Karpas-422 (cell line): ENCODE measurements at regions not wholly inside any gene's neighbourhood (a gene's known extent, or its start where the extent isn't known, plus 50 kb on each side); places are given as distances from the start of the nearest gene placed in this dataset.

Experiments
- DNase-seq: peaks from one replicate; pipeline ENCODE4 v3.0.0-alpha.2; 2015
- H2AFZ ChIP-seq: fragments of 200-600 bp; sonication (generic); 2 replicates; pipeline ENCODE4 v1.6.1; 2014; ENCODE audit warnings: antibody characterized with exemption, low read length, mixed read lengths
- H3K27ac ChIP-seq: fragments of 200-600 bp; sonication (generic); 2 replicates; pipeline ENCODE4 v1.5.1; 2014; ENCODE audit warnings: mild to moderate bottlenecking, low read length, moderate library complexity
- H3K27me3 ChIP-seq: fragments of 200-600 bp; sonication (generic); 2 replicates; pipeline ENCODE4 v1.6.1; 2014; ENCODE audit warnings: low read length, mixed read lengths
- H3K36me3 ChIP-seq: fragments of 200-600 bp; sonication (generic); 2 replicates; pipeline ENCODE4 v1.6.1; 2014; ENCODE audit warnings: low read length, mixed read lengths; ENCODE audit not compliant: insufficient read depth
- H3K4me1 ChIP-seq: fragments of 200-600 bp; sonication (generic); 2 replicates; pipeline ENCODE4 v1.6.1; 2014; ENCODE audit warnings: mild to moderate bottlenecking, low read length, mixed read lengths
- H3K4me2 ChIP-seq: fragments of 200-600 bp; sonication (generic); 2 replicates; pipeline ENCODE4 v1.6.1; 2014; ENCODE audit warnings: low read length, low read depth, mild to moderate bottlenecking; ENCODE audit not compliant: poor library complexity, severe bottlenecking
- H3K4me3 ChIP-seq: fragments of 200-600 bp; sonication (generic); 2 replicates; pipeline ENCODE4 v1.5.1; 2014; ENCODE audit warnings: mild to moderate bottlenecking, antibody characterized with exemption, low read length, mixed read lengths
- H3K79me2 ChIP-seq: fragments of 200-600 bp; sonication (generic); 2 replicates; pipeline ENCODE4 v1.6.1; 2014; ENCODE audit warnings: mild to moderate bottlenecking, low read length, mixed read lengths
- H3K9ac ChIP-seq: fragments of 200-600 bp; sonication (generic); 2 replicates; pipeline ENCODE4 v1.6.0; 2014; ENCODE audit warnings: low read length
- H3K9me2 ChIP-seq: fragments of 200-600 bp; sonication (generic), shearing (Covaris generic); replicated peaks from 2 replicates; pipeline ENCODE4 v1.6.0; 2014; ENCODE audit warnings: mild to moderate bottlenecking, low read length, moderate library complexity; ENCODE audit not compliant: insufficient read depth
- H3K9me3 ChIP-seq: fragments of 300-700, 200-600 bp; sonication (generic); 2 replicates; pipeline ENCODE4 v1.6.1; 2014; ENCODE audit warnings: low read length, mixed read lengths
- H4K20me1 ChIP-seq: fragments of 200-600 bp; sonication (generic); 2 replicates; pipeline ENCODE4 v1.6.1; 2014; ENCODE audit warnings: mild to moderate bottlenecking, antibody characterized with exemption, low read length, low read depth; ENCODE audit not compliant: insufficient read depth

DNA sequence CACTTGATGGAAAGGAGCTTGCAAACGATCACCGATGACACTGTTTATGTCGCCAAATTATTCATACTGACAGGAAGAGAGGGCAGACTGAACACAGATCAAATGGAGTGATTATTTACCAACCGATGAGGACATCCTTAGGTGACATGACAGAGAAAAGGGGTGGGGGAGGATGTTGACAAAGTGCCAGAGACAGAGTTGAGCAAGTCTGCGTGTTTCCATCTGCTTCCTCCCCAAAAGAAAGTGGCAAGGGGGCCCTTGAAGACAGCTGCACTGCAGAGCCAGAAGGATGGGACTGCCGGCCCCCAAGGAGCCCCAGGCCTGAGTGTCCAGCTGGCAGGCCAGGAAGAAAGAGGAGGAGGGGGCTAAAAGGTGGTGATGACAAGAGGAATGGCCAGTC, 191.0 kb upstream of the RPL38 start:
- H3K27me3 ChIP-seq: no peaks in the 10 kb centered on the region
- H4K20me1 ChIP-seq: no peaks in the 10 kb centered on the region
- H3K27ac ChIP-seq: no peak overlapping the region
- H3K4me1 ChIP-seq: no peaks in the 10 kb centered on the region
- no peak for DNase-seq
- no peaks in the 10 kb centered on the region for H3K36me3 ChIP-seq
- no peak overlapping the region for H3K4me2 ChIP-seq
- no peaks in the 10 kb centered on the region for H3K9me2 ChIP-seq
- H3K9me3 ChIP-seq: no peaks in the 10 kb centered on the region
- H3K4me3 ChIP-seq: no peak overlapping the region
- H3K79me2 ChIP-seq: no peaks in the 10 kb centered on the region
- H3K9ac ChIP-seq: no peak overlapping the region
- no peak overlapping the region for H2AFZ ChIP-seq

DNA sequence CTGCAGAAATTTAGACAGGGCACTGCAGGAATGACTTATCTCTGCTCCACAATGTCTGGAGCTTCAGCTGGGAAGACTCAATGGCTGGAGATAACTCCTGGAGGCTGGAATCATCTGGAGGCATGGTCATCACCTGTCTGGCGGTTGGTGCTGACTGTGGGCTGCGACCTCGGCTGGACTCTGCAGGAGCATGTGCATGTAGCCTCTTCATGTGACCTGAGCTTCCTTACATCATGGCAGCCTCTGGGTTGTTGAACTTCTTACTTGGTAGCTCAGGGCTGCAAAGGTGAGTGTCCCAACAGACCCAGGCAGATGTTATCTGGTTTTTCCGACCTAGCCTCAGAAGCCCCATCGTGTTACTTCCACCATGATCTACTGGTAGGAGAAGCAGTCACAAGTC, 188.2 kb upstream of the RPL38 start:
- Histone ChIP-seq H3K27ac (no peak overlapping the region), H4K20me1 (no peaks in the 10 kb centered on the region), H3K4me3 (no peak overlapping the region), H3K27me3 (no peaks in the 10 kb centered on the region), H2AFZ (no peak overlapping the region), H3K9me3 (no peaks in the 10 kb centered on the region), H3K9ac (no peak overlapping the region), H3K79me2 (no peaks in the 10 kb centered on the region), H3K4me2 (no peak overlapping the region), H3K9me2 (no peaks in the 10 kb centered on the region), H3K4me1 (no peaks in the 10 kb centered on the region), H3K36me3 (no peaks in the 10 kb centered on the region)
- no peak for DNase-seq

DNA sequence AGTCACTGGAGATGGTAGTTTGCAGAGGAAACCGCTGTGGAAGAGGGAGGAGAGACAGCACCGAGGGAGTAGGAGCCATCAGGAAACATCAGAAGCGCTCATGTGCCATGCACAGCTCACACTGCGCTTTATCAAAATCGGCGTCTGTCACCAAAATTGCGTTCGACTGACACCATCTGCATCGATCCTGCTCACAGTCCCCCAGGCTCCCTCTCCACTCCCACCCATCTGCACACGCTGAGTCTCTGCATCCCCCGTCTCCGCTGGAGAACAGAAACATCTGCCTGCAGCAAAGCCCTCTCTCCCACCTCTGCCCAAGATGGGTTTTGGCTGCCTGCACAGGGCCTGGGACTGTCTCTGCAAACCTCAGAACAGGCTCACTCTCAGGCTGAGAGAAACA, 187.5 kb upstream of the RPL38 start:
- no peak for DNase-seq
- Histone ChIP-seq H3K27ac (no peak overlapping the region), H4K20me1 (no peaks in the 10 kb centered on the region), H3K4me3 (no peak overlapping the region), H3K4me1 (no peaks in the 10 kb centered on the region), H3K4me2 (no peak overlapping the region), H3K9ac (no peak overlapping the region), H3K27me3 (no peaks in the 10 kb centered on the region), H3K36me3 (no peaks in the 10 kb centered on the region), H3K79me2 (no peaks in the 10 kb centered on the region), H3K9me2 (no peaks in the 10 kb centered on the region), H2AFZ (no peak overlapping the region), H3K9me3 (no peaks in the 10 kb centered on the region)

DNA sequence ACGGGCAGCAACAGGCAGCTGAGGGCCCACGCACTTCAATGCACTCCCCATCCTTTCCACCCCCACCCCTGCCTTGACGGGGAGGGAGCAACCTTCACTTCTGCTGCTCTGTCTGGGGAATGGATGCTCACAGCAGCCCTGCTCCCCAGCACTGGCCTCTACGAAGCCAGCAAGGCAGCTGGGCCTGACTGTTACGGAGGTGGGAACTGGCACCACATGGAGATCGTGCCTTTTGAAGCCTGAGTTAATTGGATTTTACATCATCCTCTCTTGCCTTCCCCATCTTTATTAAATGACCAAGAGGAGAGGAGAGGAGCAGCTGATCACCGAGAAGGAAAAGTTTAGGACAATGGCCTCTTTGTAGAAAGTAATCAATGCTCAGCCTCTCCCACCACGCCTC, 187.0 kb upstream of the RPL38 start:
- Histone ChIP-seq H3K4me1 (no peaks in the 10 kb centered on the region), H2AFZ (no peak overlapping the region), H3K4me2 (no peak overlapping the region), H3K36me3 (no peaks in the 10 kb centered on the region), H3K79me2 (no peaks in the 10 kb centered on the region), H3K9ac (no peak overlapping the region), H3K9me3 (no peaks in the 10 kb centered on the region), H3K9me2 (no peaks in the 10 kb centered on the region), H3K27me3 (no peaks in the 10 kb centered on the region), H3K4me3 (no peak overlapping the region), H4K20me1 (no peaks in the 10 kb centered on the region), H3K27ac (no peak overlapping the region)
- DNase-seq: no peak

DNA sequence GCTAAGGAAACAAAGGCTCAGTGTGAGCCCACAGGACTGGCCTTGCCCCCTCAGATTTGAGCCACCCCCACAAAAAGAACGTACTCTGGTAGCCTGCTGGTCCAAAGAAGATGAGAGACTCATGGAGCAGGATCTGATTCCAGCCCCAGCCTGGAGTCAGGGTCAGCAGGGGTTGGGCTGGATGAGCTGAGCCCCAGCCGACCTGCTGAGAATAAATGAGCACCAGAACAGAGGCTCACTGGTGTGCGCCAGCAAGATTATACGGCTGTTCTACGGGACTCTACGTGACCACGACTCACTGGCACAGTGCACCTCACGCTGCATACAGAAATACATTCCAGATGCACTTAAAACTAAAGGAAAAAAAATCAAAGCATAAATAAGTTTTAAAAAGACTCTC, 186.0 kb upstream of the RPL38 start:
- DNase-seq: no peak
- no peaks in the 10 kb centered on the region for H3K9me3 ChIP-seq
- H3K4me3 ChIP-seq: no peak overlapping the region
- H3K36me3 ChIP-seq: no peaks in the 10 kb centered on the region
- H3K27me3 ChIP-seq: no peaks in the 10 kb centered on the region
- no peaks in the 10 kb centered on the region for H3K9me2 ChIP-seq
- no peak overlapping the region for H3K4me2 ChIP-seq
- no peak overlapping the region for H2AFZ ChIP-seq
- no peaks in the 10 kb centered on the region for H4K20me1 ChIP-seq
- no peak overlapping the region for H3K9ac ChIP-seq
- no peaks in the 10 kb centered on the region for H3K79me2 ChIP-seq
- no peak overlapping the region for H3K27ac ChIP-seq
- H3K4me1 ChIP-seq: no peaks in the 10 kb centered on the region

DNA sequence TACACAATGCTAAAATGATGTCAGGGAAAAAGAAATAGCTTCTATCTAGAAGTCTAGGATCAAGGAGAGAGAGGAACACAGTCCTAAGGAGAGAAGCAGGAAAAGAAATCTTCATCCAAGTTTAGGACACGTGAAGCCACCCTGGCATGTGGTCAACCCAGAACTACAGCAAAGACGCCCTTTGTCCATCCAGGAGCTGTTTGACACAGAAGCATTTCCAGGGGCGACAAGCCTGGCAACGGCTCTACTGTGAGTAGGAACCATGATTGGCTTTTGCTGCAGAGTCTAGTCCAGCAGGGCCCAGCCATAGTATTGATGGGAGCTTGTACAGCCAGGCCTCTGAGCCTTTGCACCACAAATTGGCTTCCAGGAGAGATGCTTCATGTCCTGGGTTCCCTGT, 185.4 kb upstream of the RPL38 start:
- H3K9ac ChIP-seq: no peak overlapping the region
- H3K9me3 ChIP-seq: no peaks in the 10 kb centered on the region
- no peaks in the 10 kb centered on the region for H4K20me1 ChIP-seq
- no peaks in the 10 kb centered on the region for H3K79me2 ChIP-seq
- H3K27me3 ChIP-seq: no peaks in the 10 kb centered on the region
- H3K36me3 ChIP-seq: no peaks in the 10 kb centered on the region
- H3K27ac ChIP-seq: no peak overlapping the region
- no peak overlapping the region for H3K4me2 ChIP-seq
- no peak overlapping the region for H2AFZ ChIP-seq
- DNase-seq: no peak
- H3K9me2 ChIP-seq: no peaks in the 10 kb centered on the region
- H3K4me1 ChIP-seq: no peaks in the 10 kb centered on the region
- no peak overlapping the region for H3K4me3 ChIP-seq

DNA sequence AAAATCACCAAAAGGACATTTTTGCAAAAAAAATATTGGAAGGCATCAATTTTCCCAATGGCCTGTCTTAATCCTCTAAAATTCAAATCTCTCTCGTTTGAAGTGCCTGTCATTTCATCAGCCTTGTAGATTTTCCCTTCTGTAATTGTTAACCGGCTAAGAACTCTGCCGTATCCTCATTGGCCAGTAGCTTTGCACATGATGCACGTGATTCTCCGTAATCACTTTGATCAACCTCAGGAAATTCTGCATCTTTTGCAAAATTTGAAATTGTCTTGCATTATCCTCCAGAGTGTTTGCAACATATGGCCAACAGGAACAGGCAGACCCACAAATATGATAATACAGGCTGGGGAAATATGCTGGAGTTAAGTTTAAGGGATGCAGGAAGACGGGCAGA, 184.2 kb upstream of the RPL38 start:
- no peak for DNase-seq
- Histone ChIP-seq H3K4me2 (no peak overlapping the region), H3K4me3 (no peak overlapping the region), H3K4me1 (no peaks in the 10 kb centered on the region), H3K9me3 (no peaks in the 10 kb centered on the region), H3K9me2 (no peaks in the 10 kb centered on the region), H3K9ac (no peak overlapping the region), H2AFZ (no peak overlapping the region), H3K36me3 (no peaks in the 10 kb centered on the region), H3K27me3 (no peaks in the 10 kb centered on the region), H4K20me1 (no peaks in the 10 kb centered on the region), H3K27ac (no peak overlapping the region), H3K79me2 (no peaks in the 10 kb centered on the region)

DNA sequence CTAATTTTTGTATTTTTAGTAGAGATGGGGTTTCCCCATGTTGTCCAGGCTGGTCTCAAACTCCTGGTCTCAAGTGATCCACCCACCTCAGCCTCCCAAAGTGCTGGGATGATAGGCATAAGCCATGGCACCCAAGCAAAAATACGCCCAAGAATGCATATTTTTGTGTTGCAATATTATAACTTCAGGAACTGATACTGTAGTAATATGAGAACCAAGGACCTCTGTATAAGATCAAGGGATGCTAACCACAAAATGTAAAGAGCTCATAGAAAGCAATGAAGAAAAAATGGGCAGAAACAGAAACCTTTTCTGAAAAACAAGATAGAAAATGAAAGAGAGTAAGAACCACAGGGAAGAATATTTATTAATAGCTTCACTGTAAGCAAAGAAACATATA, 183.6 kb upstream of the RPL38 start:
- Histone ChIP-seq H3K27me3 (no peaks in the 10 kb centered on the region), H3K27ac (no peak overlapping the region), H3K9me3 (no peaks in the 10 kb centered on the region), H4K20me1 (no peaks in the 10 kb centered on the region), H3K9me2 (no peaks in the 10 kb centered on the region), H3K4me2 (no peak overlapping the region), H3K4me1 (no peaks in the 10 kb centered on the region), H3K36me3 (no peaks in the 10 kb centered on the region), H3K79me2 (no peaks in the 10 kb centered on the region), H2AFZ (no peak overlapping the region), H3K4me3 (no peak overlapping the region), H3K9ac (no peak overlapping the region)
- DNase-seq: no peak

DNA sequence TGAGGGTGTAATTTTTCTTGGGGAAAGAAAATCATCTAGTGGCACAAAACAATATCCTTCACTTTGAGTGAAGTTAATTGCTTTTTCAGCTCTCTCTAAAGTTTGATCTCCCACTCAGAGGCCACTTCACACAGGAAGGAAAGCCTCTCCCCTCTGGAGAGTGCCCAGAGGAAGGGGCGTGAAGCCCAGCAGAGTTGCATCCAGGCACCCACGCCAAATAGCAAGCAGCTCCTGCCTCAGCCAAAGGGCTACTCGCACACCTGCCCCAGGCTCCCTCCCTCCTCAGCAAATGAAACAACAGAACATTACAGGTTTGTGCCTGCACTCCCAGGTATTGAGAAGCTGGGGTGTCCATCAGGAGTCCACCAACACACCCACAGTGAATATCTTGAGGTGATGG, 183.0 kb upstream of the RPL38 start:
- Histone ChIP-seq H3K36me3 (no peaks in the 10 kb centered on the region), H3K4me3 (no peak overlapping the region), H3K4me2 (no peak overlapping the region), H2AFZ (no peak overlapping the region), H3K27ac (no peak overlapping the region), H3K9me3 (no peaks in the 10 kb centered on the region), H3K27me3 (no peaks in the 10 kb centered on the region), H3K4me1 (no peaks in the 10 kb centered on the region), H4K20me1 (no peaks in the 10 kb centered on the region), H3K9me2 (no peaks in the 10 kb centered on the region), H3K9ac (no peak overlapping the region), H3K79me2 (no peaks in the 10 kb centered on the region)
- DNase-seq: no peak
